ENCODE measurements at regions not wholly inside any gene's neighbourhood (a gene's known extent, or its start where the extent isn't known, plus 50 kb on each side); places are given as distances from the start of the nearest gene placed in this dataset.
A peak's percentile ranks its signal among the peaks of the same experiment; 100 is the strongest.
"Not testable (repeated sequence)": the region's sequence is repeated elsewhere in the genome, so short reads cannot be mapped to it uniquely, and the experiment has no call there.

DNA sequence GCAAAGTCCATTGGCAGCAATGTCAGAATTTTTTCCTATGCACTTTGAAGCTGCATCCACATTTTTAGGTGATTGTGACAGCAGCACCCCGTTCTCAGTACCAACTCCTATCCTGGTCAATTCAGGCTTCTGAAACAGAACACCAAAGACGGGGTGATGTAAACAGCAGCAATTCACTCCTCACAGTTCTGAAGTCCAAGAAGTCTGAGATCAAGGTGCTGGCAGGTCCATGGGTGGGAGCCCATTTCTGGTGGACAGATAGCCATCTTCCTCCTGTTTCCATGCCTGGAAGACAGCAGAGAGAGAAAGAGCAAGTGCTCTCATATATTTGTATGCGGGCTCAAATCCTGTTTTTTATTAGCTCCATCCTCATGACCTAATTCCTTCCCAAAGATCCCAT is 471.2 kb downstream of the BRD1 start:
- no peak for DNase-seq

DNA sequence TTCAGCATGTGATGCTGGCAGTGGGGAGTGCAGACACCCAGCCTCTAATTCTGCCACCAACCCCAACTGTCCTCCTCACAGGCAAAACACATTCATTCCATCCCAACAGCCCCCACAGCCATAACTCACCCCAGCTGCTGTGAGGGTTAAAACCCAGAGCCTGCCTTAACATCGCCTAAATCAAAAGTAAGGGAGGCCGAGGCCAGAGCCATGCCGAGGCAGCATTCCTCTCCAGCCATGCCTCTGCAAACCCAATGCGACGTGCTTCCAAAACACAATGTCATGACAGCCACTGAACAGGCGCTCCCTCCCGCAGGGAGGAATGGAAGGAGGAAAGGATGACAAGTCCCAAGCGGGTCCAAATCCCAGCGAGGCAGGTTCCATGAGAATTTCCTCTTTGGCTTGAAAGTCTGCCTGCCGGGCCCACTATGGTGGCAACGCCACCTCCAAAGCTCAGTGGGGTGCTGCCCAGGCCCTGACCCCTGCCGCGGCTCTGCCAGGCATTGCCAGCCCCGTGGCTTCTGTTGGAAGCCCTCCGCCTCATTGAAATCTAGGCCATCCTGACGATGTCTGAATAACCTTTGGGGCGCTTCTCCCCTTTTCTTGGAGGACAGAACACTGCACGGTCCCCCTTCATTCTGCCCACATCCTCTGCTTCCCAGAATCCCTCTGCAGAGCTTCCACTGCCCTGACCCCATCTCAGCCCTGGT is 472.3 kb downstream of the BRD1 start:
- no peak for DNase-seq

GRCh38 chr22:49354516-49355210 is 473.0 kb downstream of the BRD1 start:
- DNase-seq: no peak

GRCh38 chr22:49353235-49353634 is 474.4 kb downstream of the BRD1 start:
- DNase-seq: no peak

GRCh38 chr22:49352361-49353169 is 475.1 kb downstream of the BRD1 start:
- no peak for DNase-seq

GRCh38 chr22:49351761-49352227 is 475.9 kb downstream of the BRD1 start:
- no peak for DNase-seq

GRCh38 chr22:49350441-49351121 is 477.1 kb downstream of the BRD1 start:
- DNase-seq: peak; percentile 11

DNA sequence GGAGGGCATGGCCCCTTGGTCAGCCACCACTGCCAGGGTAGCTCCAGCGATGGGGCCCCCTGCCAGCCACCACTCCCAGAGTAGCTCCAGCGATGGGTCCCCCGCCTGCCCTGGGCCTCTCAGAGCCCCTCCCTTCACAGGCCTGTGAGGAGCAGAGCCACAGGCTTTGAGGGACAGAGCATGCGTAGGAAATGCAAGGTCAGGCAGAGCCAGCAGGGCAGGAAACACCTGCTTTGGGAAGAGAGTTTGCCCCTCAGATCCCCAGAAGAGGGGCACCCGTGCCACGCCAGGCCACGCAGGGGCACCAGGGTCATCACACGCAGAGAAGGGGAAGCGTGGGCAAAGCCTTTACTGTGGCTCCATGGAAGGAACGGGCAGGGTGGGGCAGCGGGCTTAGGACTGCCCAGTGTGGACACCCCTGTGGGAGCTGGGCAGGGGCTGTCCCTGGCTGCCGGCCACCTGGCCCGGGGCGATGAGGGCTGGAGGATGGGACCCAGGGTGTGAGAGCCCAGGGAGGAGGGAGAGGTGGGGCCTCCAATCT is 477.8 kb downstream of the BRD1 start:
- DNase-seq: no peak

DNA sequence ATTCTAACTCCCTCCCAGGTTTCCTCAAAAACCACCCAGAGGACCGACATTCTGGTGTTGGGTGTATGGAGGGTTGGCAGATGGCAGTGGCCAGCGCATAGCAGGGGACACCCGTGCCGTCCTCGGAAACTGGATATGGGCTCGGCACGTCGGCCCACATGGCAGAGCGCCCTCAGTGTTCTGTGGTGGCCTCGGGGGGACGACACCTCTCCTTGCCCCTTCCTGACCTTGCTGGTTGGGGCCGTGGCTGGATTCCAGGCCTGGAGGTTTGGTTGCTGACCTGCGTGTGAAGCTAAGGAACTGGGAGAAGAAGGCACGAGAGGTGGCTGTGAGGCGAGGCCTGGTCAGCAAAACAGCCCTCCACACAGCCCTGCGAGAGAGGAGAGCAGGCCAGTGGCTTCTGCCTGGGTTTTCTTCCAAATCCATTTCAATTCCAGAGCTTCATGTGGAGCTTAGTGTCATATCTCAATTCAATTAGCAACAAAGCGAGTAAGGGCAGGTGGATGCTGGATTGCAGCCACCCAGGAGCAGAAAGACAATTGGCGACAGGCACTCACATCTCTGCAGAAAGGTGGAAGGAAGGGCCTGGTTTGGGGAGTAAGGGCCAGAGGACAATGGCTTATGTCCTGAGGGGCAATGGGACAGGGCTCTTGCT is 478.4 kb downstream of the BRD1 start:
- DNase-seq: no peak

GRCh38 chr22:49348631-49349030 is 479.0 kb downstream of the BRD1 start:
- no peak for DNase-seq

- DNase-seq: no peak
These were observed 480.3 kb downstream of the BRD1 start for GRCh38 chr22:49347376-49347775.

- no peak for DNase-seq
These were observed 481.8 kb downstream of the BRD1 start for GRCh38 chr22:49345896-49346295.

GRCh38 chr22:49344656-49345055 is 483.0 kb downstream of the BRD1 start:
- DNase-seq: no peak

DNA sequence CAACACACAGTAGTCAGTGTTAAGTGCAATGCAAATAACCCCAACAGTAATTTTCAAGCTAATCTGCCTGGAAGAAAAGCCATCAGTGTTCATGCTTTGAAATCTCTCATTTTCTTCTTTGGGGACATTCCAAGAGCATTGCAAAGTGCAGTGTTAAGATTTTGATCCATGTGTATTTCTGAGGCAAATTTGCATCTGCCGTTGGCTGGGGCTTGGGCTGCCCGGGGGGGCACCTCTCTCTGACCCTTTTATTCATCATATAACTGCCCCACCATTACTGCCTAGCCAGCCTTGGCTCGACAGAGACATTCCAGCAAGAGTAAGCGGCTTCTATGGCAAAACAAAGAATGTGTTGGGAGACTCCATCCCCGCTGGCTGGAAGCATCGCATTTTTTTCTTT is 483.5 kb downstream of the BRD1 start:
- DNase-seq: no peak

- DNase-seq: no peak
These were observed 487.3 kb downstream of the BRD1 start for GRCh38 chr22:49340406-49340805.

DNA sequence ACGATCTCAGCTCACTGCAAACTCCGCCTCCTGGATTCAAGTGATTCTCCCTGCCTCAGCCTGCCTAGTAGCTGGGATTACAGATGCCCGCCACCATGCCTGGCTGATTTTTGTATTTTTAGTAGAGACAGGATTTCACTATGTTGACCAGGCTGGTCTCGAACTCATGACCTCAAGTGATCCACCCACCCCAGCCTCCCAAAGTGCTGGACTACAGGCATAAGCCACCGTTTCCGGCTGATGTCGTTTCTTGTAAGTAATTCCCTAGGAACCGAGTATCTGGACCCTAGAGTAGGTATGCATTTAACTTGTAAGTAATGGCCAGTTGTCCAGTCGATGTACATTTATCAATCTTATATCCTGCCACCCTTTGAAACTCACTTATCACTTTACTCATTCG is 491.2 kb downstream of the BRD1 start:
- not testable (repeated sequence) for DNase-seq

DNA sequence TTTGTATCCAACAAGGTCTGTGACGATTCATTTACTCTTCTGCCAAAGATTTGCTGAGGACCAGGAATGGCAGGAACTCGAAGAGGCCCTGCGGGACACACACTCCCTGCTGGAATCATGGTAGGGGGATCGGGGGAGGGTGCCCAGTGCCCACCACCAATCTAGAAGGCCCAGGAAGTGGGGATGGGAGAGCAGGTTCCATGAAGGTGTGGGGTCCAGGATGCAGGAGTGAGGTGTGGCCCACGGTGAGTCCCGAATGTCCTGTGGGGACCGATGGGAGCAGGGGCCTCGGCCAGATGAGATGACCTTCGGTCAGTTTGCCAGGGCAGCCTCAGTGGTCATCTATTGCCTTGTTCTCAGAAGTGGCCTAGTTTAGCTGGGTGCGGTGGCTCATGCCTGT is 492.7 kb downstream of the BRD1 start:
- no peak for DNase-seq

DNA sequence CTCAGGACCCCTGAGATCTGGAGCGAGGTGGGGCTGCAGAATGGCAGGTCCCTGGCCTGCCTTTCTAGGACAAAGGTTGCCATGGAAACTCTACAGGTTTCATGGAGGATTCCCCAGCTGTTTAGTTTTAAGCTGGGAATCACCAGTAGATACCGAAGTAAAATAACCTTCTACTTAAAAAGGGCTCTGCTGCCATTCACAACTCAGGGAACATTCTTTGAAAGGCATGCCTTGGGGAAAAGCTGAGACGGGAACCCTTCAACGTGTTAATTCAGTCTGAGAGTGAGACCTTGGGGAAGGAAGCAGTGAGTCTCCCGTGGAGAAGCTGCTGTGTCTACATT is 493.3 kb downstream of the BRD1 start:
- DNase-seq: no peak

DNA sequence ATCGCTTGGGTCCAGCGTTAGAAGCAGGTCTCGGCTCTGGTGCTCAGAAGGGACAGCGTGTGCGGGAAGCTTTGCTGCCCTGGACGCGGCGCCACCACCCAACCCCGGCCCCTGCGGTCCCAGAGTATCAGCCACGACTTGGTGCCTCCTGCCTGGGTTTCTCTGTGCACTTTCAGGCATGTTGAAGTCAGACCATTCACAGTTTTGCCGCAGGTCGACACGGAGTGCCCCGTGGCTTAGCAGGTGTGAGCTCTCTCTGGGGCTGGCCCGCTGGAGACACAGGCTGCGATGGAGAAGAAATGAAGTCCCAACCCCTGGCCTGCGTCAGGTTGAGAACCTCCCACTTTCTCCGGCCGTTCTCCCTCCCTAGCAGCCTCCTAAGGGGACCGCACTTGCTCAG is 494.5 kb downstream of the BRD1 start:
- DNase-seq: no peak

GRCh38 chr22:49332691-49333090 is 495.0 kb downstream of the BRD1 start:
- DNase-seq: no peak

DNA sequence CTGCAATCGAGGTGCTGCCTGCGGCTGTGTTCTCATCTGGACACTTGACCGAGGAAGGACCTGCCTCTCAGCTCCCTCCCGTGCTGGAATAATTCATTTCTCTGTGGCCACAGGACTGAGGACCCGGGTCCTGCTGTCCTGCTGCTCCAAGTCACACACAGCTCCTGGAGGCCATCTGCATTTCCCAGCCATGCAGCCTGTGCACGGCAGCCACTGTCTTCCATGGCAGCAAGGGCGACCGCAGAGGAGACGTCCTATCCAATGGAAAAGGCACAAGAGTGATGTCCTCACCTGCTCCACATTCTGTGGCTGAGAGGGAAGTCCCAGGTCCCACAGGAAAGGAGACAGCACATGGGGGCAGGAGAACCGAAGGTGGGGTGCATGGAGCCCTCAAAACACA is 495.8 kb downstream of the BRD1 start:
- no peak for DNase-seq

DNA sequence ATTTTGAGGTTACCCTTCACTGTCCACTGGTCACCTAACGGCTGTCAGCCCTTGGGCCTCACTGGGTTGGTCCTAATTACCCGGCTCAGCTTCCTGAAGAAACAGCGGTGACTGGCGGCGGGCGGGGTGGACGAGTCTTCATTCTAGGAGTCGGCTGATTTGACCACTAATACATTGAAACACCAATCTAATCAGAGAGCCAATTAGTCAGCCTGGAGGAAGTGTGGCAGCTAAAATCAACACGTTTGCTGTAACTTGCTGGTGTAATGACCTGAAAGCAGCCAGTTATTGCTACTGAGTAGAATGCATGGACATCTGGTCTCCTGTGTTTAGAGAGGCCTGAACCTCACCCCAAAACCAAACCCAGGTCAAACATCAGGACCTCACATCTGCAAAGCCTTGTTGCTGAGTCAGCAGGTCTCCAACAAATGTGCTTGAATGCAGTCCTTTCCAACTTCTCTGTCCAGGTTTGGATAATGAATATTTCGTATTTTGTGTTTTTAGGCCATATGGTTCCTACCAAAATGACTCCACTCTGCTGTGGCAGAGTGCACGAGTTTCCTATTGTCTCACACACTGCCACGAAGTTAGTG is 496.4 kb downstream of the BRD1 start:
- DNase-seq: no peak
